Ovary (tissue), 3 donors: ENCODE measurements at regions not wholly inside any gene's neighbourhood (a gene's known extent, or its start where the extent isn't known, plus 50 kb on each side); places are given as distances from the start of the nearest gene placed in this dataset.

ENCODE experiments used
- CTCF ChIP-seq, 3 donors: fragments of 450-650 bp in 2 of 3; fragments of 200-600 bp in 1 of 3; IDR thresholded peaks; one replicate each; pipeline versions ENCODE4 v1.5.1 to v1.8.0; 2016 to 2022; ENCODE audit warnings: antibody characterized with exemption in 3 of 3, mild to moderate bottlenecking in 1 of 3
- EP300 ChIP-seq: sonication (generic); formaldehyde crosslinking; IDR thresholded peaks from one replicate; pipeline ENCODE4 v1.6.1; 2017; ENCODE audit warnings: antibody characterized with exemption
- POLR2A ChIP-seq: fragments of 450-650 bp; IDR thresholded peaks from one replicate; pipeline ENCODE4 v1.6.1; 2017; ENCODE audit warnings: antibody characterized with exemption, mild to moderate bottlenecking, moderate library complexity
- donor health status: DM: no; HTN: no; CAD: no.

- no peak for TF ChIP-seq CTCF (IDR thresholded peaks at IDR 0.05)
- no peak for TF ChIP-seq POLR2A
- no peak for TF ChIP-seq EP300
Measured at GRCh38 chr3:28699283-28699682, 350.7 kb upstream of the AZI2 start.
